ENCODE measurements at regions not wholly inside any gene's neighbourhood (a gene's known extent, or its start where the extent isn't known, plus 50 kb on each side); places are given as distances from the start of the nearest gene placed in this dataset.

DNA sequence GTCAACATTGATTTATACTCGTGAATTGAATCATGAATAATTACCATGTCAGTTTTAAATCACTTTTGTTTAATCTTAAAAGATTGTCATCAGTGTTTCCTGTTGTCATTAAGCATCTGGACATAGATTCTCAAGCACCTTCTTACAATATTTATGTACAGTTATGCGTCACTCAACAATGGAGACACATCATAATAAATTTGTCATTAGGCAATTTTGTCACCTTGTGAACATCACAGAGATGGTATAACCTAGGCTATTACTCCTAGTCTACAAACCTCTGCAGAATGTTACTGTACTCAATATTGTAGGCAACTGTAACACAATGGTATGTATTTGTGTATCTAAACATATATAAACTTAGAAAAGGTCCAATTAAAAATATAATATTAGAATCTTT lies 2130.9 kb upstream of the PCDH20 start:
- TF ChIP-seq, protein P1, sequence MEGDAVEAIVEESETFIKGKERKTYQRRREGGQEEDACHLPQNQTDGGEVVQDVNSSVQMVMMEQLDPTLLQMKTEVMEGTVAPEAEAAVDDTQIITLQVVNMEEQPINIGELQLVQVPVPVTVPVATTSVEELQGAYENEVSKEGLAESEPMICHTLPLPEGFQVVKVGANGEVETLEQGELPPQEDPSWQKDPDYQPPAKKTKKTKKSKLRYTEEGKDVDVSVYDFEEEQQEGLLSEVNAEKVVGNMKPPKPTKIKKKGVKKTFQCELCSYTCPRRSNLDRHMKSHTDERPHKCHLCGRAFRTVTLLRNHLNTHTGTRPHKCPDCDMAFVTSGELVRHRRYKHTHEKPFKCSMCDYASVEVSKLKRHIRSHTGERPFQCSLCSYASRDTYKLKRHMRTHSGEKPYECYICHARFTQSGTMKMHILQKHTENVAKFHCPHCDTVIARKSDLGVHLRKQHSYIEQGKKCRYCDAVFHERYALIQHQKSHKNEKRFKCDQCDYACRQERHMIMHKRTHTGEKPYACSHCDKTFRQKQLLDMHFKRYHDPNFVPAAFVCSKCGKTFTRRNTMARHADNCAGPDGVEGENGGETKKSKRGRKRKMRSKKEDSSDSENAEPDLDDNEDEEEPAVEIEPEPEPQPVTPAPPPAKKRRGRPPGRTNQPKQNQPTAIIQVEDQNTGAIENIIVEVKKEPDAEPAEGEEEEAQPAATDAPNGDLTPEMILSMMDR (IDR thresholded peaks at IDR 0.05; ENCODE audit: low read depth, low read length) = no peak
- TF ChIP-seq EZH2phosphoT487 (IDR thresholded peaks at IDR 0.05; ENCODE audit: low read depth) = no peak
